ENCODE measurements at regions not wholly inside any gene's neighbourhood (a gene's known extent, or its start where the extent isn't known, plus 50 kb on each side); places are given as distances from the start of the nearest gene placed in this dataset.

- Histone ChIP-seq H3K4me1 (peaks cover 0 to 22% (median 8%) of the 10 kb centered on the region in 4 donors), H3K9me3 (no peaks in the 10 kb centered on the region), H3K36me3 (no peaks in the 10 kb centered on the region), H3K4me3 (no peak overlapping the region), H3K27me3 (no peaks in the 10 kb centered on the region), H3K27ac (no peak overlapping the region)
- intact Hi-C loops (cut with DNase I; ENCODE audit: low total_unique reads) = no loop called here
- no peak for DNase-seq
- TF ChIP-seq CTCF (IDR thresholded peaks at IDR 0.05) = no peak
Observed at GRCh38 chr16:80305410-80305809, 235.4 kb upstream of the DYNLRB2 start.

DNA sequence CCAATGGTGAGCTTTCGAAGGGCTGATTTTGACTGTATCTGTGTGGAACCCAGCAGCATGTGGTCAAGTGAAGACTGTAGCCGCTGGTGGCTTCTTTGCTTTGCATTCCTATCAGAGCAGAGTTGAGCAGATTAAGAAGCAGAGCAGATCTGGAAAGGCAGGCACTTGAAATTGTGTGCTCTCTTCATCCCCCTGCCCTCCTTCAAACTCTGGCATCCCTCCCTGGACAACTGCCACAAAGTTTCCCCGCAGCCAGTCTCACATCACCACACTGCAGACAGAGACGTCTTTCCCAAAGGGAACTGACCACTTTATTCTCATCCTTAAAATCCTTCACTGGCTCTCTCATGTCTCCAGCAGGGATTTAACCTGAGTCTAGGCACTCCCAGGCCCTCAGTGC, 237.1 kb upstream of the DYNLRB2 start:
- no peak overlapping the region for H3K27ac ChIP-seq
- intact Hi-C loops (cut with DNase I; ENCODE audit: low total_unique reads) = no loop called here
- no peaks in the 10 kb centered on the region for H3K36me3 ChIP-seq
- no peak for TF ChIP-seq CTCF (IDR thresholded peaks at IDR 0.05)
- no peaks in the 10 kb centered on the region for H3K27me3 ChIP-seq
- DNase-seq = no peak
- peaks cover 0 to 39% (median 17%) of the 10 kb centered on the region in 4 donors for H3K4me1 ChIP-seq
- no peak overlapping the region for H3K4me3 ChIP-seq
- H3K9me3 ChIP-seq = no peaks in the 10 kb centered on the region

DNA sequence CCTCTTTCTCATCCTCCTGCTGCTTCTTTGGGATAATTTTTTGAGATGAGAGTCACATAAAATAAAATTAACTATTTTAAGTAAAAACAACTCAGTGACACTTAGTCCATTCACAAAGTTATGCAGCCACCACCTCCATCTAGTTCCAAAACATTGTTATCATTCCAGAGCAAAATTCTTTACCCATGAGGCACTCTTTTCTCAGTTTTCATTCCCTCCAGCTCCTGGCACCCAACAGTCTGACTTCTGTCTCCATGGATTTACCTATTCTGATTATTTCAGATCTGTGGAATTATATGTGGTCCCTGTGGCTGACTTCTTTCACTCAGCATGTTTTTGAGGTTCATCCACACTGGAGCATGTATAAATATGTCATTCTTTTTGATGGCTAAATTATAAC, 239.9 kb upstream of the DYNLRB2 start:
- Histone ChIP-seq H3K27me3 (no peaks in the 10 kb centered on the region), H3K4me1 (peaks cover 0 to 40% (median 17%) of the 10 kb centered on the region in 4 donors), H3K27ac (no peak overlapping the region), H3K4me3 (no peak overlapping the region), H3K36me3 (no peaks in the 10 kb centered on the region), H3K9me3 (no peaks in the 10 kb centered on the region)
- no peak for DNase-seq
- TF ChIP-seq CTCF (IDR thresholded peaks at IDR 0.05) = no peak
- intact Hi-C loops (cut with DNase I; ENCODE audit: low total_unique reads) = no loop called here

DNA sequence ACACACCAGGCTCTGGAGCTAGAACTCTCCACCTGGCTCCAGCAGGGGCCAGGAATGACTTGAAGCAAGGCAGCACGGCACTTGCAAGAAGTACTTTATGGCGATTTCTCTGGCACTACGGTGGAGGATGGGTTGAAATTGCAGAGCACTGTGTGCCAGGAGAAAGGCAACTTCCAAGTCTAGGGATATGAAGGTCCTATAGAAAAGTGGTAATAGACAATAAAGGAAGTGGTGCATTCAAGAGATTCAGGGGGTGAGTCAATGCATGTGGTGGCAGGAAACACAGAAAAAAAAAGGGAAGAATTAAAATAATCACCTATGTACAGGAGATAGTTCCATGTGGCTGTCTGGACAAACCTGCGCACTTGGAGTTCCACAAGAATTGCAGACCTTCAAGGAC, 240.3 kb upstream of the DYNLRB2 start:
- no peak for TF ChIP-seq CTCF (IDR thresholded peaks at IDR 0.05)
- Histone ChIP-seq H3K4me3 (no peak overlapping the region), H3K4me1 (peaks cover 0 to 40% (median 17%) of the 10 kb centered on the region in 4 donors), H3K9me3 (no peaks in the 10 kb centered on the region), H3K36me3 (no peaks in the 10 kb centered on the region), H3K27ac (no peak overlapping the region), H3K27me3 (no peaks in the 10 kb centered on the region)
- intact Hi-C loops (cut with DNase I; ENCODE audit: low total_unique reads) = no loop called here
- DNase-seq = no peak

- H3K27me3 ChIP-seq = no peaks in the 10 kb centered on the region
- DNase-seq = no peak
- H3K36me3 ChIP-seq = no peaks in the 10 kb centered on the region
- peaks cover 0 to 38% (median 17%) of the 10 kb centered on the region in 4 donors for H3K4me1 ChIP-seq
- intact Hi-C loops (cut with DNase I; ENCODE audit: low total_unique reads) = no loop called here
- no peak for TF ChIP-seq CTCF (IDR thresholded peaks at IDR 0.05)
- no peak overlapping the region for H3K27ac ChIP-seq
- no peak overlapping the region for H3K4me3 ChIP-seq
- no peaks in the 10 kb centered on the region for H3K9me3 ChIP-seq
Observed at GRCh38 chr16:80299416-80299815, 241.4 kb upstream of the DYNLRB2 start.

GRCh38 chr16:80298676-80299075, 242.1 kb upstream of the DYNLRB2 start:
- no peak for TF ChIP-seq CTCF (IDR thresholded peaks at IDR 0.05)
- no peaks in the 10 kb centered on the region for H3K9me3 ChIP-seq
- H3K36me3 ChIP-seq = no peaks in the 10 kb centered on the region
- H3K4me1 ChIP-seq = peaks cover 0 to 31% (median 17%) of the 10 kb centered on the region in 4 donors
- intact Hi-C loops (cut with DNase I; ENCODE audit: low total_unique reads) = no loop called here
- no peaks in the 10 kb centered on the region for H3K27me3 ChIP-seq
- H3K27ac ChIP-seq = no peak overlapping the region
- no peak overlapping the region for H3K4me3 ChIP-seq
- no peak for DNase-seq
